Stimulated activated CD8-positive, alpha-beta memory T cell treated with anti-CD3 and anti-CD28 coated beads, Interleukin-12 subunit alpha, Interleukin-12 subunit beta, amount 100 ng/mL, for 24 hours (primary cell): ENCODE measurements at regions not wholly inside any gene's neighbourhood (a gene's known extent, or its start where the extent isn't known, plus 50 kb on each side); places are given as distances from the start of the nearest gene placed in this dataset.
"Not testable (repeated sequence)": the region's sequence is repeated elsewhere in the genome, so short reads cannot be mapped to it uniquely, and the experiment has no call there.

Experiments used
- DNase-seq: peaks from one replicate; pipeline ENCODE4 v3.0.0-alpha.2; 2020; ENCODE audit errors: extremely low read depth

DNA sequence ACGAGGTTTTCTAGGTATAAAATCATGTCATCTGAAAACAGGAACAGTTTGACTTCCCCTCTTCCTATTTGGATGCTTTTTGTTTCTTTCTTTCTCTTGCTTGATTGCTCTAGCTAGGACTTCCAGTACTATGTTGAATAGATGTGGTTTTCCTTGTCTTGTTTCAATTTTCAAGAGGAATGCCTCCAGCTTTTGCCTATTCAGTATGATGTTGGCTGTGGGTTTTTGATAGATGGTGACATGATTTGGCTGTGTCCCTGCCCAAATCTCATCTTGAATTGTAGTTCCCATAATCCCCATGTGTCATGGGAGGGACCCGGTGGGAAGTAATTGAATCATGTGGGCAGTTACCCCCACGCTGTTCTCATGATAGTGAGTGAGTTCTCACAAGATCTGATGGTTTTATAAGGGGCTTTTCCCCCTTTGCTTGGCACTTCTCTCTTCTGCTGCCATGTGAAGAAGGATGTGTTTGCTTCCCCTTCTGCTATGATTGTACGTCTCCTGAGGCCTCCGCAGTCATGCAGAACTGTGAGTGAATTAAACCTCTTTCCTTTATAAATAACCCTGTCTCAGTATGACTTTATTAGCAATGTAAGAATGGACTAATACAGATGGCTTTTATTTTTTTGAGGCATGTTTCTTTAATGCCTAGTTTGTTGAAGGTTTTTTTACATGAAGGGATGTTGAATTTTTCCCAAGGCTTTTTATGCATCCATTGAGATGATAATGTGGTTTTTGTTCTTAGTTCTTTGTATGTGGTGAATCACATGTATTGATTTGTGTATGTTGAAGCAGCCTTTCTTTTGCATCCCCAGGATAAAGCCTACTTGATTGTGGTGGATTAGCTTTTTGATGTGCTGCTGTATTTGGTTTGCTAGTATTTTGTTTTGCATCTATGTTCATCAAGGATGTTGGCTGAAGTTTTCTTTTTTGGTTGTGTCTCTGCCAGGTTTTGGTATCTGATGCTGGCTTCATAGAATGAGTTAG is 239.1 kb downstream of the THBS2 start:
- no peak for DNase-seq

DNA sequence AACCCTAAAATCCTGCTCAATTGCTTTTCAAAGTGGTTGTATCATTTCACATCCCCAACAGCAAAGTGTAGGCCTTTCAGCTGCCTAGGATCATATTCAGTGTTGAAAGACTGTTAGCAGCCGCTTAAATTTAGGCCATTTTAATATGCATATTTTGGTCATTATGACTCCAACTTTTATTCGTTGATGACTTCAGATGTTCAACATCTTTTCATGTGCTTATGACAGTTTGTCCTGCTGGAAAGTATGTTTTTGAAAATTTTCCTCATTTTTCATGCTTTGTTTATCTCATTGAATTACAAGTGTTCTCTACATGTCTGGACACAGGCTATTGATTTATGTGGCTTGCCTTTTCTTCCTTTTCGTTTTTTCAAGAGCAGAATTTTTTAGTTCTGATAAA is 244.0 kb downstream of the THBS2 start:
- DNase-seq: no peak

DNA sequence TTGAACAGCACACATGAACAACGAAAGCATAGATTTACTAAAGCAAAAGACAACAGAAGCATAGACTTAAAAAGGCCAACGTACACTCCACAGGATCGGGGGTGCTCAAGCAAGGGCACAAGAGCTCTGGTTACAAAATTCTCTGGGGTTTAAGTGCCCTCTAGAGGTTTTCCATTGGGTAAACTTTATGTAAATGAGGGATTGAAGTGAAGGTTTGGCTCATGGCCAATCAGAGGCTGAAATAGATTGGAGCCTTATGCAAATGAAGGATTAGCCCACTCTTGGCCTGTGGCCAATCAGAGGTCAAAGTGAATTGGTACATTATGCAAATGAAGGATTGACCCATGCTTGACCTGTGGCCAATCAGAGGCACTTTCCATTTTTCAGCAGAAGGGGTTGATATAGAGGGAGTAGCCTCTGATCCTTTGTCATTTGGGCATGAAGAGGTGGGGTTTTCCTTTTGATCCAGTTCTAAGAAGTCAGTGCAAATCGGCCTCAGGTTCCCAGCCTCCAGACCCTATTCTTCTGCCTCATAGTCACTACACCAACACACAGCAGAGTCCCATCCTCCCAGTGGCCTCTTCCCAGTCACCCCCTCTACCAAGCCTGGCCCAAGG is 244.9 kb downstream of the THBS2 start:
- no peak for DNase-seq

DNA sequence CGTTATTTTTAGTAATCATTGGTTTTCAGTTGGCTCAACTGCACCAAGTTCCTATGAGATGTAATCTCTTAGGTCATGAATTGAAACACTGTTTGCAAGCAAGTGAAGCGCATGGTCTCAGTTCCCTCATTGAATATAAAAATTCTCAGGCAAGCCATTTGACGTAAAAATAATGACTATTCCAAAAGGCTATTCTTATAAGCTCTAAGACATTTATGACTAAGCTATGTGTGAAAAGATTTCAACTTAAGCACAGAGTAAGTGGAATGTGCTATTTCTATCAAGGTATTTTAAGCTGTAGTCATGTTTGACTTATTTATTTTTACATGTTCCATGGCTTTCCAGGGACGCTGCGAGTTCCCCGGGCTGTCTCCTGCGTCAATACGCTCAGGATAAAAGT is 248.5 kb downstream of the THBS2 start:
- DNase-seq: no peak

GRCh38 chr6:169000022-169000421 is 253.6 kb downstream of the THBS2 start:
- DNase-seq: no peak

- no peak for DNase-seq
Observed at GRCh38 chr6:168999392-168999791, 254.3 kb downstream of the THBS2 start.

GRCh38 chr6:168996356-168996625 is 257.4 kb downstream of the THBS2 start:
- no peak for DNase-seq

DNA sequence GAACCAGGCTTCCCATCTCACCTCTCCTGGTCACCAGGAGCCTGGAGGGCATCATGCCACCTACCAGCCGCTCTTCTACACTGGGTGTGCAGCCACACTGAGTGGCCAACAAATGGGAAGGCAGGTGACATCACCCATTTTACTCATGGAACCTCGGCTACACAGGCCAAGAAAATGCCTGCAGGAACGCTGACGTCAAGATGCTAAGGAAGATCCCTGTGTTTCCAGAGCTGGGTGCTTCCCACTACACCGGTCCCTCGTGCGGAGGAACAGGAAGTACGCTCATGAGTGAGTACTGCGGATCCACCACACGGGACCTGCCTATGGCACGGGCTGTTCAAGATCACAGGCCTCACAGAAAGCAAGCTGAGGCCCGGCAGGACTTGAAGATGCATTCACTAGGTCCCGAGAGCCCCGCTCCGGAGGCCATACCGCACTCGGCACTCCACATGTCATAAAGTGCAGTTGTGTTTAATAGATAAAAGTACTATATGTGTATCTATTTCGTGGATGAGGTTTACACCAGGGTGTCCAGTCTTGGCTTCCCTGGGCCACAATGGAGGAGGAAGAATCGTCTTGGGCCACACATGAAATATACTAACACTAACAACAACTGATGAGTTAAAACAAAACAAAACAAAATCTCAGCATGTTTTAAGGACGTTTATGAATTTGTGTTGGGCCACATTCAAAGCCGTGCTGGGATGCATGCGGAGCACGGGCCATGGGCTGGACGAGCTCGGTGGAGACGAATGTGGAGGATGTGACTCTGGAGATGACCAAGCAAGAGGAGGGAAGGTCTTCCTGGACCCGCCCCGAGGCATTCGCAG is 257.9 kb downstream of the THBS2 start:
- DNase-seq: no peak

- DNase-seq: no peak
Observed at GRCh38 chr6:168994956-168995355, 258.7 kb downstream of the THBS2 start.

- DNase-seq: no peak
Observed at GRCh38 chr6:168992446-168993144, 261.1 kb downstream of the THBS2 start.

- not testable (repeated sequence) for DNase-seq
Observed at GRCh38 chr6:168991695-168992094, 262.0 kb downstream of the THBS2 start.

- no peak for DNase-seq
Observed at GRCh38 chr6:168990019-168990751, 263.5 kb downstream of the THBS2 start.

DNA sequence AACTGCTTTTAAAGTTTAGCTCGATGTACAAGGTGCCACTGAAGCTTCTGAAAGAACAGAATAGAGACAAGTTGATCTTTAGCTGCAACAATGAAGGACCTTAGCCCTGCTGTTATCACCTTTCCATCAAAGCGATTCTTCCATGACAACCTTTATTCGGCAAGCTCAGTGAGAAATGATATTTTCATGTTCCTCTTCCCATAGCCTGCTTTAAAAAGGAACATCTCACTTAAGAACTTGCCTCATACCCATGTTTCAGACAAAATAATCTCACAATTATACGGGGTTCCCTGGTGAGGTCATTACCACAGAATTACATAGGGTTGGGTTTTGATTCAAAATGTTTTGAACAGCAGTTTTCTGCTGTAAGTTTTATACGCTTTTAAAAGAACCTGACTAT is 264.2 kb downstream of the THBS2 start:
- DNase-seq: no peak

DNA sequence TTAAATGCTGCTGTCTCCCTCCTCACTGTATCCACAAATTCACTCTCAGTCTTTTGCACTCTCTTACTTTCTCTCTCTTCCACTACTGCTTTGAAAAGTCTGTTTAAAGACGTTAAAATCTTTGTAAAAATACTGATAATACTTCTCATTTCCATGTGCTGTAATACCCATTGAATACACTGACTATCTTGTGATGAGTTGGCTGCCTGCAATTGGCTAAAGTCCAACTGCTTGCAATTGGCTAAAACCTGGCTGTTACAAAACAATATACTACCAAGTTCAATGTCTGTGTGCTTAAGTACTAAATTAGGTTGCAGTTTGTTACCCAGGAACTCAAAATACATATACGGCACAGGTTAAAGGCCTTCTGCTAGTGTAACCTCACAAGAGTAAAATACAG is 264.8 kb downstream of the THBS2 start:
- DNase-seq: no peak

DNA sequence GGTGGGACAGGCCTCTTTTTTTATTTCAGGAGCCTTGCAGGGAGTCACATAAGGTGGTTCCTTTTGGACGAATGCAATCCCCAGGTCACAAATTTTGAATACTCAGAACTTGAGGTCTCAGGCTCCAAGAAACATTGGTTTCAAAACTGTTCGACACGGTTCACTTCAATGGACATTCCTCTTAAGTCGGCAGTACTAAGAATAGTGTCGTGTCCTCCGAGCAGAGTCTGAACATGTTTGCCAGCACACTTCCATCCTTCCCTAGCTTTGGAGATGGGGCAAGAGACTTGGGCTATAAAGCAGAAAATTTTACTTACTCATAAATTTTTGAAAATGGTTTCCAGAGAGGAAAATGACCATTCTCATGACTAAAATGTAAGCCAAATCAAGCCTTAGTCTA is 265.4 kb downstream of the THBS2 start:
- no peak for DNase-seq

GRCh38 chr6:168985705-168986104 is 267.9 kb downstream of the THBS2 start:
- DNase-seq: no peak

DNA sequence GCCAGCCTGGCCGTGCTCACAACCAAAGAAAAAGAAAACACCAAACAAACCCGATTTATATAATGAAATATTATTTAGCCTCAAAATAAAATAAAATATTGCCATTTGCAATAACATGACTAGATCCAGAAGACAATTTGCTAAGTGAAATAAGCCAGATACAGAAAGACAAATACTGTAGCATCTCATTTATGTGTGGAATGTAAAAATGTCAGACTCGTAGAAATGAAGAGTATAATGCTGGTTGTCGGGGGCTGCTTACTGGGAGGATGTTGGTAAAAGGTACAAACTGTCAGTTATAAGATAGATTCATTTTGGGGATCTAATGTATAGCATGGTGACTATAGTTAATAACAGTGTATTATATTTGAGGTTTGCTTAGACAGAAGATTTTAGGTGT is 269.7 kb downstream of the THBS2 start:
- DNase-seq: no peak

GRCh38 chr6:168981187-168981586 is 272.5 kb downstream of the THBS2 start:
- DNase-seq: no peak

GRCh38 chr6:168979254-168979653 is 274.4 kb downstream of the THBS2 start:
- no peak for DNase-seq

GRCh38 chr6:168972128-168972527 is 281.5 kb downstream of the THBS2 start:
- DNase-seq: no peak

DNA sequence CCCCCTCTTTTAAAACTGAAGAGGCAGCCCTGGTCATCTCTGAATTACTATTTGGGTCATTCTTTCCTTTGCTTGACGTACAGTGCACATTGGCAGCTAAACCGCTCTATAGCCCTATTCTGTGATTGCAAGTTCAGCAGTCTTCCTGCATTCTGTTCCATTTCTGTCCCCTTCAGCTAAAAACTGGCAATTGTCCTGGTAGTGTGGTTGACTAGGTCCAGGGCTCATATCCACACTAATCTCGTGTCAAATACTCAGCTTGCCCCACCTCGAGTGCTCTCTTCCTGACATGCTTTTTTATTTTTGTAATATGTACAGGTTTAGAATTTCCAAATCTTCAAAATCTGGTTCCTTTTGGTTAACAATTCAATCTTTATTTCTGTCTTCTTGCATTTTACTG is 282.1 kb downstream of the THBS2 start:
- DNase-seq: no peak
